Endothelial cell of umbilical vein (primary cell): ENCODE measurements at regions not wholly inside any gene's neighbourhood (a gene's known extent, or its start where the extent isn't known, plus 50 kb on each side); places are given as distances from the start of the nearest gene placed in this dataset.

Experiments
- EZH2 ChIP-seq: IDR thresholded peaks from 2 replicates; pipeline ENCODE4 v1.6.1; 2012; ENCODE audit warnings: borderline replicate concordance, low read depth, mild to moderate bottlenecking, moderate library complexity, low read length, inconsistent platforms; ENCODE audit not compliant: severe bottlenecking
- POLR2A ChIP-seq: IDR thresholded peaks from 2 replicates; pipeline ENCODE4 v1.6.1; 2012; ENCODE audit warnings: low read depth, mild to moderate bottlenecking, control low read depth, low read length
- TF ChIP-seq, protein P1 (sequence below), 2 donors: IDR thresholded peaks; 1 replicate in 1 of 2; 2 replicates in 1 of 2; pipeline ENCODE4 v1.5.1; 2011; ENCODE audit warnings: low read length in 2 of 2, mild to moderate bottlenecking in 2 of 2, moderate library complexity in 2 of 2, control low read depth in 1 of 2, inconsistent platforms in 1 of 2, low read depth in 1 of 2; ENCODE audit not compliant: insufficient read depth in 1 of 2; ENCODE audit errors: extremely low read depth in 1 of 2

DNA sequence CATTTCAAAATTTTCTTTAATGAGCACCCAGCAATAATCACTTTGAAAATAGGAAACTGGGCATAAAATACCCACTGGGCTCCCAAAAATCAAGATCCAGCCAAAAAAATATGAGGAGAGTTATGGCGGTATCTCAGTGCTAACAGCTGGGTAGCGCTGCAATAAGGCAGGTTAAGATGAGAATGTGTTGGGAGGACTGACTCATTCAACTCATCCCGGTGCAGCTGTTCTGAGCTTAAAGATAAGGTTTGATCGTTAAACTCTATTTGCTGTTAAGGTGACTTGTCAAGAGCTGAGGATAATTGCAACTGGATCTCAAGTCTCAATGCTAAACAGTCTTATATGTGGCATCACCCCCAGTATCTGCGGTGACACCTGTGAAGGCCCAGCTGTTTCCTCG is 507.7 kb downstream of the EPM2A start:
- TF ChIP-seq, protein P1, sequence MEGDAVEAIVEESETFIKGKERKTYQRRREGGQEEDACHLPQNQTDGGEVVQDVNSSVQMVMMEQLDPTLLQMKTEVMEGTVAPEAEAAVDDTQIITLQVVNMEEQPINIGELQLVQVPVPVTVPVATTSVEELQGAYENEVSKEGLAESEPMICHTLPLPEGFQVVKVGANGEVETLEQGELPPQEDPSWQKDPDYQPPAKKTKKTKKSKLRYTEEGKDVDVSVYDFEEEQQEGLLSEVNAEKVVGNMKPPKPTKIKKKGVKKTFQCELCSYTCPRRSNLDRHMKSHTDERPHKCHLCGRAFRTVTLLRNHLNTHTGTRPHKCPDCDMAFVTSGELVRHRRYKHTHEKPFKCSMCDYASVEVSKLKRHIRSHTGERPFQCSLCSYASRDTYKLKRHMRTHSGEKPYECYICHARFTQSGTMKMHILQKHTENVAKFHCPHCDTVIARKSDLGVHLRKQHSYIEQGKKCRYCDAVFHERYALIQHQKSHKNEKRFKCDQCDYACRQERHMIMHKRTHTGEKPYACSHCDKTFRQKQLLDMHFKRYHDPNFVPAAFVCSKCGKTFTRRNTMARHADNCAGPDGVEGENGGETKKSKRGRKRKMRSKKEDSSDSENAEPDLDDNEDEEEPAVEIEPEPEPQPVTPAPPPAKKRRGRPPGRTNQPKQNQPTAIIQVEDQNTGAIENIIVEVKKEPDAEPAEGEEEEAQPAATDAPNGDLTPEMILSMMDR (IDR thresholded peaks at IDR 0.05; ENCODE audit: extremely low read depth in 1 of 2, insufficient read depth in 1 of 2, low read depth in 1 of 2, low read length in 2 of 2), result no peak
- TF ChIP-seq EZH2, result no peak
- no peak for TF ChIP-seq POLR2A
